HG03095 (cell line): ENCODE measurements at regions not wholly inside any gene's neighbourhood (a gene's known extent, or its start where the extent isn't known, plus 50 kb on each side); places are given as distances from the start of the nearest gene placed in this dataset.

ENCODE experiments used
- ATAC-seq: cut with Tn5 transposase; IDR thresholded peaks from one replicate; pipeline ENCODE4 v1.9.1; 2021; ENCODE audit warnings: moderate library complexity; ENCODE audit not compliant: unreplicated experiment

DNA sequence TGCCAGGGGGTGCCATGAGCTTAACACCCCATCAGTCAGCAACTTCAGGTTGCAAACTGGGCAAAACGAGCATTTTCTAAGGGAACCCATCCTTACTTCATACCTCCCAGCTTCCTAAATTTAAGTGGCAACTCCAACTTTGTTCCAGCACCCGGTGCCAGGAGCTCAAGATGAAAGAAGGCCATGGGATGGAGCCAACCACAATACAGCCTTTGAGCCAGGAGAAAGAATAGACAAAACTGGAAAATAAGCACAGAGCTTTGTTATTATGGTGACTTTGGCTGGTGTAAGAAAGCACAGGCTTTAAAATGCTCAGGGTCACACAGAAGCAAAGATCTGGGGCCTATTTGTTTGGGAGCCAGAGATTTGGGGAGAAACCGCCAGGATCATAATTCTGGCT, 388.7 kb upstream of the MGMT start:
- ATAC-seq = no peak

DNA sequence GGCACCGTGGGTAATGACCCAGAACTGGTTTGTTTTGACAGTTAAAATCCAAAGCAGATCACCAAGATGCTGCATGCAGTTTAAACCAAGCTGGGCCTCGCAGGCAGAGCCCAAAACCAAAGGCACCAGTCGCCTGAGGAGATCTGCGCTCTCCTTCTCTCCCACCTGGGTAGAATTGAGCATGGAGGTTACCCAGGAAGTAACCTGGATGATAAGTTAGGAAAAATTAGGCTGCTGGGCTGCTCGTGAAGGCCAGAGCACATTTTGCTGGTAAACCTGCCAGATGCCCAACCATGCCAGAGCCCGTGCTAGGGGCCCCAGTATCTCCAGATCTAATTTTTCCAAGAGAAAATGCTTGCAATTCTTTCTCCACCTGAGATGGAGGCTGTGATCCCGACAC, 388.3 kb upstream of the MGMT start:
- no peak for ATAC-seq

DNA sequence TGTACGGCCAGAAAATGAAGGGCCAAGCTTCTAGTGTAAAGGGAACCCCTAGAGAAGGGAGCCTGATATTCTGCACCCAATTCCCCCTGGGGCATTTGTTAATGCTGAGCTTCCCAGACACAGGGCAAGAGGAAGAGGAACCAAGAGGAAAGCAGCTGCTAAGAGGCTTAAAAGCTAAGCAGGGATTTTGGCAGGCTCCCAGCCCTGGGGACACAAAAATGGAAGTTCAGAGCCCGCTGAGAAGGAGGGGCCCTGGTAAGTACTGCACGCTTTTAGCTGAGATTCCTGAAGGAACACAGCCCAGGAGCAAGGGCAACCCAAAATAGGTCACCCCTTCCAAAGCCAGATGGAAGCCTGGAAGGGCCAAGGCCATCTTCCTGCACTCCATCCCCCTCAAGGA, 387.3 kb upstream of the MGMT start:
- no peak for ATAC-seq

DNA sequence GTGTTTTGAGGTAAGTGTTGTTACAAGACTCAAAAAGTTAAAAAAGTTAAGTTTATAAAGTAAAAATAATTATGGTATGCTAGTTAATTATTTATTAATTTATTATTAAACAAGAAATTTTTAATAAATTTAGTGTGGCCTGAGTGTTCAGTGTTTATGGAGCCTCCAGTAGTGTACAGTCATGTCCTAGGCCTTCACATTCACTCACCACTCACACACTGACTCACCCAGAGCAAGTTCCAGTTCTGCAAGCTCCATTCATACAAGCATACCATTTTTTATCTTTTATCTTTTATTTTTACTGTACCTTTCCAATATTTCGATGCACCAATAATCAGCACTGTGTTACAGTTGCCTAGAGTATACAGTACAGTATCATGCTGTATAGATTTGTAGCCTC, 381.2 kb upstream of the MGMT start:
- no peak for ATAC-seq

DNA sequence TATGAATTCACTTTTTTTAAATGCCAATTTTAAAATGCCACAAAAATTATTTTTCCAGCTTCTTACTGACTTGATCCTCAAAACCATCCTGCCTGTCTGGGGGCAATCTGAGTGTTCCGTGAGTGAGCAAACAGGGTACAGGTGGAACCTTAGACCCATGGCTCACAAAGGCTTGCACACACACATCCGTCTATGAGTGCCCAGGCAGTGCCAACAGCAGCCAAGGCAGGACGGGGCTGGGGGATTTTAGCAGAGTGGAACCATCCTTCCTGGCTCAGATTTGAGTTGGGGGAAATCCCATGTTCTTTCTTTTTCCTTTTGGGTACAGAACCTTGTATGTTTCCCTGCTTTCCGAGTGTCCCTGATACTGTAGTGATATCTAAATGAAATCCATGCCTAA, 377.7 kb upstream of the MGMT start:
- no peak for ATAC-seq

DNA sequence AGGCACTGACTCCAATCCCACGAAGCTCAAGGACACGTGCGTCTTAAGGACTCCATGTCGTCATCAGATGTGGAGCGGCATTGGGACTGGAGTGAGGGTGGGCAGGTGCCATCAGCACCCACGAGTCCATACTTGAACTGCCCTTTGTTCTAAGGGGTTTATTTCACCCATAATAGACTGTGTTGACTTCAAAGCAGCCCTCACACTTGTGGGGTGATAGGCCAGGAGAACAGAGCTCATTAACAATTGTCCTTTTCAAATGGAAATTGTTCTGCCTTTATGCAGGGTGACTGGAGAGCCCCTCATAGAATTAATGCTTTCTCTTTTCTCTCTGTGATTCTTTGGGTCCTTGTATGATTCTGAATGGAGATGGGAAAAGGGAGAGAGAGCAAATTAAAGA, 376.9 kb upstream of the MGMT start:
- ATAC-seq = no peak

DNA sequence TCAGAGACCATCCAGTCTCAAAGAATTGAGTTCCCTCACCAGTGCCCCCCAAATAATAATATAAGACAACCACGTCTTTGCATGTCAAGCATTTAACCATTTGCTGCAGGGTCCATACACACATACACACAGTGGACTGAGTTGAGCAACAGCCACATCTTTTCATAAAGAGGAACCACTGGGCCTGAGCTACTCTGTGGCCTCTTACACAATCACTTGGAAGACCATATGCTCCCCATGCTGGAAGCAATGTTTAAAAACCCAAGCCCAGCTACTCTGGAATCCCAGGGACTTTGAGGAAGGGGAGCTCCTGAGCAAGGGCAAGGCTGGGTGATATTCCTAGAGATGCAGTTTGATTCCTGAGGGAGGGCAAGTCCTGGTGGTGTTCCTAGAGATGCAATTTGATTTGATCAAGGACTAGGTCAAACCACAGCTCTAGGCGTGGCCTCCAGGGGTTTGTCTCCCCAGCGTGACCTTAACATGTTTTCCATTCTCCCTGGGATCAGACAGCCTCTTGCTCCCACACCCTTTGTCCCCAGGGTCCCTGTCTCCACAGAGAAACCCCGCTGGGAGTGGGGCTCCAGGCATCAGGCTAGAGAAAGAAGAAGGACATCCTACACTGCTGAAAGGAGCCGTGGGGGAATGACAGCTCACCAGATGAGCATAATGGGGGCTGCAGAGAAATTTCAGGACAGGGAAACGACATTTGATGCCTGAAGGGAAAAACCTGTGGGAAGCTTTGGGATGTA, 376.2 kb upstream of the MGMT start:
- no peak for ATAC-seq

DNA sequence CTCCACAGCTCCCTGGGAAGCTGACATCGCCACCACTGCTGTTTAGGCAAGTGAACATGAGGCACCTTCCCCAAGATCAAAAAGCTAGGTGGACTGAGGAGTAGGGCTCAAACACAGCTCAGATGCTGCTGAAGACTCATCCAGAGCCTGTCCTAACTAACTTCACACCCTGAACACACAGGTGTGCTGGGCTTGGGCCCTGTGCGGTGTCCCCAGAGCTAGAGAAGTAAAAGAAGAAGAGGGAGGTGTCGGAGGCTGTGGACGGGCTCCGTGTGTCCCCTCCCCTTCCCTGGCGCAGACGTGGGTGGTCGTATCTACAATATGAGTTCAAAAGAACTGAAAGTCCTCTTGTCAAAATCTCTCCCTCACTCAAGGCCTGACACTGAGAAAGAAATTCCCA, 373.4 kb upstream of the MGMT start:
- ATAC-seq = no peak

DNA sequence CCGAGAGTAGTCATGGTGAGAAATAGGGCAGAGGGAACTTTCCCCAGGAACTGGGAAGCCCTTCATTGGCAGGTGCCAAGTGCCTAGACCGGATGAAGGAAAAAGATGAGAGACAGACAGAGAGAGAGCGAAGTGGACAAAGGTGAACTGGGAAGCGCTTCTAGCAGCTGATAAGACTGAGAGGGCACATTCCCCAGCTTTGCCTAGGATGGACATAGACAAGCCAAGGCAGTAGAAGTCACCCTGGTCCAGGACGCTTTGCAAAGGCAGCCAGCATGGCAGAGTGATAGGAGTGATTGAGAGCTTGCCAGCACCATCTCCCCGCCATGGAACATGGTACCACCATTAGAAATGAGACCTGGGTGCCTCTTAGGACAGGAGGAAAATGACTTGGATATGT, 372.8 kb upstream of the MGMT start:
- ATAC-seq = no peak

DNA sequence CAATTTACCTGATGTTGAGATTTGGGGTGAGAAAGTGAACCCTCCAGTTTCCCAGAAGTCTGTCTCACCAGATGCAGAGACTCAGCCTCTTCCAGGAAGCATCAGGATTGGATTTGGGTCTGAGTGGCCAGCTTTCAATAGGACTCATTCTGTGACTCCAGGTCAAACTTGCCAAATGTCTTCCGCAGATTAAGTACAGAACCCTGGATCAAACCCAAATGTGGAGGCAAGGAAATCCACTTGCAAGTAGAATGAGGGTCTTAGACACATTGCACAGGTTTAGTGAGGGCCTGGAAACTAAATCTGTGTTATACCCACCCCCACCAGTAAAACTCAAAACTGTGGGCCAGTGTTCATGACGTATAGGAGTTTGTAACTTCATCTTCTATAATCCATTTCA, 372.2 kb upstream of the MGMT start:
- no peak for ATAC-seq

DNA sequence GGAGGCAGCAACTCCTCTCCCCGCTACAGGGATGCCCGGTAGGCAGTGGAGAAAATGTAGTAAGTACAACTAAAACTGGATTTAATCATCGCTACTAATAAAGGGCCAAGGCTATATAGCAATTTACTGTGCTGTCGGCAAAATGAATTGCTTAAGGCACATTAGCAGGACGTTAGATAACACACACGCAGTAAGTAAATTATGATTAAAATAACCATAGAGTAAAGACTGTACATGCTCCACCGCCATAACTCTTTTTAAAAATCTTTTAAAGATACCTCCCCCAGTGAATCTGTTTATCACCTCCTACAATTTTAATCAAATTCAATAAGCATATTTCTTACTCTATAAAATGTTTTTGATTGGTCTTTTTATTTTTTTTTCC, 371.4 kb upstream of the MGMT start:
- no peak for ATAC-seq

DNA sequence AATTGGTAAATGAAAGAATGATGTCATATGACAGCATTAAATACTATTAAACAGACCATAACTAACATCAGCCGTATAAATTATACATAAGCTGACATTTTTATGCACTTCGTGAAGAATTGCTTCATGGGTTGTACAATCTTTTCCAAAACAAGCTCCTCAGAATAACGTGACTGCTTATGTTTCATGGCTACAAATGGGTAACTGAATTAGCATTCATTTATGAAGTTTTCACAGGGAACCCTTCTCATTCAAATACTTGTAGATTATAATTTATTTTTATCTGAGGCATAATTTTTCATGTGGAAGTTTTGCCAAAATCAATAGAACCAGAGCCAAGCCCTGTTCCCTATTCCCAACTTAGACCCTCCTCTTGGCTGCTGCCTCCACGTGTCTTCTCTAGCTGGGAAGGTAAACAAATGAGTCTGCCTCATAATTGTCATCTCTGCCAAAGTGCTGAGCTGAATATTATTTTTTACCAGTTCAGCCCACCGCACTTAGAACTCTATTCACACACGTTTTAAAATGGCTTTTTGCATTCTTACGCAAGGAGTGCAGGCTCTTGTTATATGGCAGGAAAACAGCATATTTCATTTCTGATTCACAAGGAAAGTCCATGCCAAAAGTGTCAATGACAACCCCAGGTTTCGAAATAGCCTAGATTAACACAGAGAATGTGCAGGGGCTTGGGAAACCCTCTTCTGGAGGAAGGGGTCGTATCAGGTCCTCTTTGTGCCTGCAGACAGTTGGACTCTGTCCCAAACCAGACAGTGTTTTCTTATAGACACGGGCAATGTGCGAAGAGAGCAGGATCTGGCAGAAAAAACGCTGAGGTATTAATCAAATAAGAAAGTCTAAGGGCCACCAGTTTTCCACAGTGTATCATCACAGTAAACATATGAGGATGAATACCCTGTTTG, 370.7 kb upstream of the MGMT start:
- no peak for ATAC-seq

DNA sequence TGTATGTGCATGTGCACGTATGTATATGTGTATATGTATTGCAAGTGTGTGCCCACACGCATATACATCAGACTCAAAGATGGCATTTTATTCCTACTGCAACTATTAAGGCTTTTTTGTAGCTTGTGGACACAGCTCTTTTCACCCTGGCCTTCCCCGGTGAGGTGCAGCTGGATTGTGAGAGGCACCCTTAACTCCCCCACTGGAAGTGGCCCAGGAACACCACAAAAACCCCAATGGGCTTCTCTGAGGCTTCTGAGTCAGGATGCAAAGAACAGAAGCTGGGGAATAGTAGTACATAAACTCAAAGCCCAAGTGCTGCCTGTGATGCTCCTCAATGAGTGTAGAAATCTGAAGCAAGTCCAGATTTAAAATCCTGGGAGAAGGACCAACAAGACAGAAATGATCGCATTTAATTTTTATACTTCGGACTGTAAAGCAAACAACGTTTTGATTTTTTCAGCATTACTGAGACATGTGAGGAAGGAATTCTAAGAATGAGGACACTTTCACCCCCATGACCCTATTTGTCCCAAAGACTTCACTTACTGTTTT, 369.2 kb upstream of the MGMT start:
- ATAC-seq = no peak

DNA sequence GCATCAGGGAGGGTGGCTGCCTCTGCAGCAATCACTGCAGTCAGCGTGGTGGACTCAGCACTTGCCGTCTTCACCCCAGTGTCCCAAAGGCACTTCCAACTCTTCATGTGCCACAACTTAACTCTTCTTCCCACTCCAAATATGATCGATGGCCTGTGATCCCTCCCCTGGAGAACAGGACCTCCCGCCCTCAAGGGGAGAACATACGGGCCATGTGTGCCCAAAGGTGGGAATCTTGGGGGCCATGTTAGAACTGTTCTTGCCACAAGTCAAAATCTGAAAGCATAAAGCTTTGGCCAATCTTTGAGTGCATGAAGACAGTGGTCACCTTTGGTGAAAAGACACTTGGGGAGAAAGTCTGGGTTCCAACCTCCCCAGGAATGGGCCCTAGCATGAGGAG, 368.5 kb upstream of the MGMT start:
- no peak for ATAC-seq

DNA sequence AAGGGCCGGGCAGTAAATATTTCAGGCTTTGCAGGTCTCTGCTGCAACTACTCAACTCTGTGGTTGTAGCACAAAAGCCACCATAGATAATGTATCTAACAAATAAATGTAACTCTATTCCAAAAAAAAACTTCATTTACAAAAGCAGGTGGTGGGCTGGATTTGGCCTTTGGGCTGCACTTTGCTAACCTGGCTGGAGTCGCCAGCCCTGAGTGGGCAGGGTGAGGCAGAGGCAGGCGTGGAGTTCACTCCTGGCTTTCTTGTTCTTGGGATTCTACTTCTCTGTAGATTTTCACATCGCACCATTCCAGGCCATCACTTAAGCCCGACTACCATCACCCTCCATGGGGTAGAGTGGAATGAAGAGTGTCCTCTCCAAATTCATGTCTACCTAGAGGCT, 367.6 kb upstream of the MGMT start:
- ATAC-seq = no peak

DNA sequence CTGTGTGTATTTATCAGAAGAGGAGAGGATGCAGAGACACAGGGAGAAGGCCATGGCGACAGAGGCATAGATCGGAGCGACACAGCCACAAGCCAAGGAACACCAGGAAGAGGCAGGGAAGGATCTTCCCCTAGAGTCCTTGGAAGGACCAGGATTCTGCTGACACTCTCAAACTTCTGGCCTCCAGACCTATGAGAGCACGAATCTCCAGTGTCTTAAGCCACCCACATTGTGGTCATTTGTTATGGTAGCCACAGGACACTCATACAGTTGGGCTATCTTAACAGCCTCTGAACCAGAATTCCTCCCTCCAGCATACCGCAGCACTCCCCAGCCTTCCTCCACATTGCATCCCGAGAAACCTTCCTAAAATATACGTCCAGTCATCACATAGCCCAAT, 367.0 kb upstream of the MGMT start:
- no peak for ATAC-seq

DNA sequence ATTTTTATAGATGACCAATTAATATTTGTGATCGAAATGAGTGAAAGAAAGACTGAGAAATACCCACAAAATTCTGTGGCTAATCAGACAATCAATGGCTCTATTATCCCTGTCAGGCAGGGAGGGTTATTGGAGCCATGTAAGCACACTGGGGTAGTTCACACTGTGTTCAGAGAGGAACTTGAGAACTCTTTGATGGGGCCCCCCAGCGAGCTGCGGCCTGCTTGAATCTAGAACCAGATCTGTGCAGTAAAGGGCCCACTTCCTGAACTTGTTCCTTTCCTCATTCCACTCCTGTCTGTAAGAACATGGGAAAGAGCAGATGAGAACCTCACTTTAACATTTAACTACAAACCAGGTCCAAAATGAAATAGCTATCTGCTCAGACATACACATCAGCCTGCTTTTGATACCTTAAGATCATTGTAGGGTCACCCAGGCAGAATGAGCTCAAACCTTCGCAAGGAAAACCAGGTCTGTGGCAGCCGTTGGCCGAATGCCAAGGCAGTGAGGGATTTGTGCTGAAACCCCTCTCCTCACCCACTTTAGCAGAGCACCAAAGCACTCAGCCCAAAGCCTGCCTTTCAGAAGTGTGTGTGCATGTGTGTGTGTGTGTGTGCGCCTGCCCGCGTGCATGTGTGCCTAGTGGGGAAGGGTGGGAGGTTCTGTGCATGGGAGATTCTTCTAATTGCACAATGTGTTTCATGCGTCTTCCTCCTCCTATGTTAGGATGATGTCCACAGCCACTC, 365.6 kb upstream of the MGMT start:
- no peak for ATAC-seq

DNA sequence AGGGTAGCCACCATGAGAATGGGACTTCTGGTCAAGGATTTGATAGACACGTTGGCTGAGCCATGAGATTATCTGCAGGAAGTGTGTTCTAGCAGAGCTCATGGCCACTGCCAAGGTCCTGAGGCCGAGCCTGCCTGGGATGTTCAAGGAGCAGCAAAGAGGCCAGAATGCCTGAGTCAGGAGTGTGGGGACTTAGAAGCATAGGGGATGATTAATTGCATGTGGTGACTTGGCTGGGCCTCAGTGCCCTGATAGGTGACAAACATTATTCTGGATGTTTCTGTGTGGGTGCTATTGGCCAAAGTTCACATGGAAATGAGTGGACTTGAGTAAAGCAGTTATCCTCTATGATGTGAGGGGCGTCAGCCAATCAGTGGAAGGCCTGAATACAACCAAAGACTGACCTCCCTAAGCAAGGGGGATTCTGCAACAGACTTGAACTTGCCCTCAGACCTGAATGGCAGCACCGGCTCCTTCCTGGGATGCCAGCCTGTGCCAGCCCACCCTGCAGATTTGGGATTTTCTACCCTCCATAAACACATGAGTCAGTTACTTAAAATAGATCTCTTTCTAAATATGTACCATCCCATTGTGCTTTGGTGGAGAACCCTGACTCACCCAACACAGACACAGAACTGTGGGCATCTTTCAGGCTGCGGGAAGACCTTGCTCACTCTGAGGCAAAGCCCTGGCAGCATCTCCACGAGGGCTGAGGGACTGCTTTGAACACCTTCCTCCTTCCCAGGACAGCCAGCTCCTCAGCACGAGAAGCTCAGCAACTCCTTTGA, 363.9 kb upstream of the MGMT start:
- ATAC-seq = no peak

DNA sequence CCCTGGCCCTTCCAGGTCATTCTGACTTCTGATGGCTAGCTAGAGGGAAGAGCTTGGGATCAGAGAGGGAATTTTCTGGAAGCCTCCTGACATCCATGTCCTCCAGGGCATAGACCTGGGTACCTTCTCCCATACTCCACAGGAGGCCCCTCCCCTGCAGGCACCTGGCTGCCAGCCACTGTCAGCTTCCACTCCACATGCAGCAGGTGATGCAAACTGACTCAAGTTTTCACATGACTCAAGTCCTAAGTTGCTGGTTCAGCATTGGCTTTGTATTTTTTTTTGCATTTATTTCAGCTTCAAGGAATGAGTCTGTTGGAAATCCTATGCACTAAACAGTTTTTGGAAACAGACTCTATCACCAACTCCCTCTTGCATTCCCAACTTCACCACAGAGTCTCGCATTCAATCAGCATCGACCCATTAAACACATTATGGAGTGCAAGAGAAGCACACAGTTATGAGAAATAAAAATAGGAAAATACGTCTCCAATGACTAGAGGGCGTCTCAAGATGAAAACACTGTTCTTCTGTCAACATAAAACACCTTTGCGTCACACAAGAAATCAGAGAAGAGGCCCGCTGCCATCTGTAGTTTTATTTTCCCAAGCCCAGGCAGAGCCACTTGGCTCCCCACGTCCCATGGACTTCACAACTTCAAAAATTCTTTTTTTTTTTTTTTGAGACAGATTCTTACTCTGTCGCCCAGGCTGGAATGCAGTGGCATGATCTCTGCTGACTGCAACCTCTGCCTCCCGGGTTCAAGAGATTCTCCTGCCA, 362.6 kb upstream of the MGMT start:
- ATAC-seq = no peak

DNA sequence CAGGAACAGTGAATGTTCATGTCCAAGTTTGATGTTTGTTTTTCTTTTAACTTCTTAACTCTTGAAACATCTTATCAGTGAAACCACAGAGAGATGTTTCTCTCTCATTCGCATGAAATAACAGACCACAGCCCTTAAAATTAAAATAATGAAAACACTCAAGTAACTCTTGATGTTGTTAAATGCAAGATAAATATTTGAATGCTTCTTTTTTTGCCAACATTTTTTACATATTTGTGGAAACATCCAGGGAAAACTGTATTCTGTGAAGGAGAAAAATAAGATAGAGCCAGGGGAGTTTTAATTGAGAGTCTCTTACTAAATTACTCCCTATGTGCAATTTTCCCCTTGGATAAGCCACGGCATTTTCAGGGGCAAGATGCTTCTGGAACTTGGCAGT, 361.8 kb upstream of the MGMT start:
- ATAC-seq = no peak
